Mucosa of stomach (tissue), 1 donor: ENCODE measurements at regions not wholly inside any gene's neighbourhood (a gene's known extent, or its start where the extent isn't known, plus 50 kb on each side); places are given as distances from the start of the nearest gene placed in this dataset.

Experiments
- H3K27me3 ChIP-seq: one replicate; pipeline ENCODE4 v1.7.0; 2013; ENCODE audit warnings: mild to moderate bottlenecking, low read length; ENCODE audit not compliant: control insufficient read depth, insufficient read depth
- H3K36me3 ChIP-seq: one replicate; pipeline ENCODE4 v1.7.0; 2013; ENCODE audit warnings: low read length; ENCODE audit not compliant: control insufficient read depth, insufficient read depth
- H3K4me1 ChIP-seq: one replicate; pipeline ENCODE4 v1.7.0; 2013; ENCODE audit warnings: mild to moderate bottlenecking, low read length; ENCODE audit not compliant: control insufficient read depth, insufficient read depth
- H3K4me3 ChIP-seq: one replicate; pipeline ENCODE4 v1.7.0; 2013; ENCODE audit warnings: low read length
- H3K9ac ChIP-seq: one replicate; pipeline ENCODE4 v1.7.0; 2013; ENCODE audit warnings: mild to moderate bottlenecking, low read length, moderate library complexity
- H3K9me3 ChIP-seq: one replicate; pipeline ENCODE4 v1.7.0; 2013; ENCODE audit warnings: mild to moderate bottlenecking, low read length, moderate library complexity; ENCODE audit not compliant: control insufficient read depth
- donor health status: Pancreatic carcinoma.

DNA sequence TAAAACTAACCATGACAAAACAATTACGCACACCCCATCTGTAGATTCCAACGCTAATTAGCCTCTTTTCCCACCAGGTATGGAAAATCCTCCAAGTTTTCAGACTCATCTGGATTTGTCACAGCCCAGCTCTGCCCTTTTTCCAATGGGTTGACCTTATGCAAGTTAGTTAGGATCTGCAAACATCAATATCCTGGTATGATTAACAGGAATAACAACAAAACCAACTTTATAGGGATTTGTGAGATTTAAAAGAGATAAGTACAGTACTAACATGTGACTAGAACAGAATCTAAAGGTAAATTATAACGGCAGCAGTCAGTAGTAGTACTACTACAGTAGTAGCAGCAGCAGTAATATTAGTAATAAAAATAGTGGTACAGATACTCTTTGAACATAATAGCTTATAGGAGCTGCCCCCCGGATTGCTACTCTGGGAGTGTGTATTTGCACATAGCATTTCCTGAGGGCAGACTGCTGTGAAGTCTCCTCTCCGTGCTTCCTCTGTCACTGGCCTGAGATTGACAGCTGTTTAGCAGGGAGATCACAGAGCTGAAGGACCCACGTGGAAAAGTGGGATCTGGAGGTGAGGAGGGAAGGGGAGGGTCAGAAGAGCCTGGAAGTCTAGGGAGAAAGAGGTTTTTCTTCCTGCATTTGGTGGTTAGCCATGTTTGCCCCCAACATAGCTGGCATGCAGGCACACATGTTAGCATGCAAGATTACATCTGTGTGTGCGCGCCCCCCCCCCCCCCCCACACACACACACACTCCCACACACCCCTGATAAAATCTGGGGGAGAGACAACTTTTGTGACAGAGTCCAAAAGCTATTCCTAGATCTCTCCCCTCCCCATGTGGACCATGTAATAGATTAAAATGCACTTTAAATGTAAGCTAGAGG is 73.3 kb upstream of the FAM171A1 start:
- Histone ChIP-seq H3K9me3 (no peaks in the 10 kb centered on the region), H3K36me3 (no peaks in the 10 kb centered on the region), H3K4me1 (no peaks in the 10 kb centered on the region), H3K27me3 (no peaks in the 10 kb centered on the region), H3K9ac (no peak overlapping the region), H3K4me3 (no peak overlapping the region)

DNA sequence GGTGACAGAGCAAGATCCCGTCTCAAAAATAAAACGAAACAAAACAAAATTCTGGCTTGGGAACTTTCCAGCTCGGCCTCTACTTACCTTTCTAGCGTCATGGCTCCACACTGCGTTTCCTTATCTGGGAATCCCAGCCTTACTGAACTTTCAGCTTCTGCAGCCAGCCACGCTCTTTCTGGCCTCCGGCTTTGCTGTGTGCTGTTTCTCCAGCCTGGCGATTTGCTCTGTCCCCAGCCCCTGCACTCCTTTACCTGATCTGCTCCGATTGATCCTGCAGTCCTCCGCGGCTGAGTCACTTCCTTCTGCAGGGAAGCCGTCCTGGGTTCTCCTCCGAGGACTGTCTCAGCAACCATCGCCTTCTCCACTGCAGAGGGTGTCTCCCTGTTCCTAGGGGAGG is 71.0 kb upstream of the FAM171A1 start:
- Histone ChIP-seq H3K9me3 (no peaks in the 10 kb centered on the region), H3K4me1 (no peaks in the 10 kb centered on the region), H3K36me3 (no peaks in the 10 kb centered on the region), H3K27me3 (no peaks in the 10 kb centered on the region), H3K9ac (no peak overlapping the region), H3K4me3 (no peak overlapping the region)

DNA sequence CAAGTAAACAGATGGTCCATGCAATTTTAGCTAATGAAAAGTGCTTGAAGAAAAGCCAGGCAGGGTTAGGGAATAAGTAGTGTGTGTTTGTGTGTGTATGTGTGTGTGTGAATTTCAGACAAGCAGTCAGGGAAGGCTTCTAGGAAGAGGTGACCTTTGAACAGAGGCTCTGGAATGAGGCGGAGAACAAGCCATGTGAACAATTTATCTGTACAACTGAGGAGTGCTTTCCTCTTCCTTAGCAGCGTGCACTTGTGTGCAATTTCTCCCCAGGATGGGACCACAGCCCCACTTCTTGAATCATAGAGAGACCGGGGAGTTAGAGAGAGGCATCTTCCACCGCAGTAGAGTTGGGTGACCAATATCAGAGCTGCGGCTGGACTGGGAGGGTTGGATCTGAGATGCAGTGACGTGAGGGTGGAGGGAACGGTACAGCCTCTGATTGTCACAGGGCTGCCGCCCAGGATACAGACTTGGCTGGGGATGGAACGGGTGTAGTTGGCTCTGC is 69.2 kb upstream of the FAM171A1 start:
- Histone ChIP-seq H3K9me3 (no peaks in the 10 kb centered on the region), H3K4me3 (no peak overlapping the region), H3K4me1 (no peaks in the 10 kb centered on the region), H3K9ac (no peak overlapping the region), H3K36me3 (no peaks in the 10 kb centered on the region), H3K27me3 (no peaks in the 10 kb centered on the region)

DNA sequence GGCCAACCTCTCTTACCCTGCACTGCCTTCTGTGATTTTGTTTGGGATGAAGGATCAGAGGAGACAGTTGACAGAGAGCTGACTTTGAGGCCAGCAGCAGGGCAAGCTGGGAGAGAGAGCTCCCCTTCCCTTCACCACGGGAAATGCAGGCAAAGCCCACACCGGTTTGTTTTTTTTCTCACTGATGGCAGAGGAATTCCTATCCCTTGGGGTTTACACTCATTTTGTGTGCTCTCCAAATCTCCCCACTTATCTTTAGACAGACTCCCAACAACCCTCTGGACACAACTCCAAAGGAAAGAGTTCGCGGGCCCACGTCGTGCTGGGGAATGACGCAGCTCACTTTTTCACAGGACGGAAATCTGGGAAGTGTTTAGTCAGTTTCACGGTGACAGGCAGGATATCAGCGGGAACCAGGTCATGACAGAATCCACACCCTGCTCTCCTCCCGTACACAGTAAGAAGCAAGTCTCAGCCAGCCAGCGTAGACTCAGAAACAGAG is 68.3 kb upstream of the FAM171A1 start:
- Histone ChIP-seq H3K27me3 (no peaks in the 10 kb centered on the region), H3K9me3 (no peaks in the 10 kb centered on the region), H3K4me3 (no peak overlapping the region), H3K4me1 (no peaks in the 10 kb centered on the region), H3K9ac (peak overlapping the region; percentile 5), H3K36me3 (no peaks in the 10 kb centered on the region)

DNA sequence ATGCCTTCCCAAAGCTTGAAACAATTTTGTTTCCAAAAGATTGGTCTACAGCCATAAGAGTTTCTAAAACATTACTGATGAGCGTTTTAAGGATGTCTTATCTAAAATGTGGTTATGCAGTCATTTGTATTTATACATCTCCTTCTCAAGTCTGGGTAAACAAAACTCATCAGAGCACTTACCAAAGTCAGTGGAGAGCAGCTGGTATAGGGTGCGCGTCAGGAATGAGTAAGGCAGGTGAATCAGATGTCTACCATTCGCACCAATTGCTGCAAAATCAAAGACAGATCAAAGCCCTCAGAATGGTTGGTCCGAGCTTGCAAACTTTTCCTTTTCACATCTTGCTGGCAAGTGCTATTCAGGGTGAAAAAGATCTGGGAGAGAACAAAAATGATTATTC is 65.6 kb upstream of the FAM171A1 start:
- Histone ChIP-seq H3K4me3 (no peak overlapping the region), H3K4me1 (no peaks in the 10 kb centered on the region), H3K9me3 (no peaks in the 10 kb centered on the region), H3K9ac (no peak overlapping the region), H3K36me3 (no peaks in the 10 kb centered on the region), H3K27me3 (no peaks in the 10 kb centered on the region)

DNA sequence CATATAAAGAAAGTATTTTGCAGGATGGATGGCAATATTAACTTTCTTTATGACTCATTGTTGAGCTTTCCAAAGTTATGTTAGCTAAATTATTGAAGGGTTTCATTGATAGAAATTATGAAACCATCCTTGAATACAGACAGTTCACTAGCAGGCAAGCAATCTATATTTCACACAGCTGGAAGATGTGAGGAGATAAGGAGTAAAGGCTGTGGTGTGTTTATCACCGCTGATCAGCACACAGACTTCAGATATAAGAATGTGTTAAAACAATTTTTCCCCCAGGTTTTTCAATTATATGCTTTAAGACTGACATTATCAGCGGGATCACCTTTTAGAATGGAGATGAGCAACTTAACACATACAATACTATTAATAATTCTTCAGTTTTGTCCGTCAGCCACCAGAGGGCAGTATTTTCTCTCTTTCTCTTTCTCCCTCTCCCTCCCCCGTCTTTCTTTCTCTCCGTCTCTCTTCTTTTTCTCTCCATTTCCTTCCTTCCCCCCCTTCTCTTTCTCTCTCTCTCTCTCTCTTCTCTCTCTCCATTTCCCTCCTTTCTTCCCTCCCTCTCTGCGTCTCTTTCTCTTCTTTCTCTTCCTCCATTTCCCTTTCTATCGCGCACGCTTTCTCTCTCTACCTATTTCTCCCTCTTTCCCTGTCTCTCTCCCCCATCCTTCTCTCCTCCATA is 62.9 kb upstream of the FAM171A1 start:
- Histone ChIP-seq H3K4me3 (peak overlapping the region; percentile 0), H3K9me3 (no peaks in the 10 kb centered on the region)

DNA sequence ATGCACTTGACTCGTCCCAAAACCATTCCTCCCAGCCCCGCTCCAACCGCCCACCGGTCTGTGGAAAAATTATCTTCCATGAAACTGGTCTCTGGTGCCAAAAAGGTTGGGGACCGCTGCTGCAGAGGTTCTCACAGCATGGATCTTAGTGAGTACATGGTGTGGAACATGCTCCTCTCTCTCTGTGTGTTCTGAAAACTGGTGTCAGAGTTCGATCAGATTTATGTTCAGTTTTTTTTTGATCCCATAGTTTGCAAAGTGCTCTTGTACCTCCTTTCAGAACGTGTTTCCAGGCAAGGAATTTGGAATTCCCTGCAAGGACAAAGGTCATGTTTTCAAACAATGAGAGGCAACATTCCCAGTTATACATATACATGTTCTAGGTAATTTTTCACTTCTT is 61.2 kb upstream of the FAM171A1 start:
- Histone ChIP-seq H3K9me3 (no peaks in the 10 kb centered on the region), H3K9ac (no peak overlapping the region)

More for the DNA sequence above, 62.9 kb upstream of the FAM171A1 start:
- Histone ChIP-seq H3K4me1 (no peaks in the 10 kb centered on the region), H3K9ac (peak overlapping the region; percentile 44), H3K36me3 (no peaks in the 10 kb centered on the region), H3K27me3 (no peaks in the 10 kb centered on the region)

DNA sequence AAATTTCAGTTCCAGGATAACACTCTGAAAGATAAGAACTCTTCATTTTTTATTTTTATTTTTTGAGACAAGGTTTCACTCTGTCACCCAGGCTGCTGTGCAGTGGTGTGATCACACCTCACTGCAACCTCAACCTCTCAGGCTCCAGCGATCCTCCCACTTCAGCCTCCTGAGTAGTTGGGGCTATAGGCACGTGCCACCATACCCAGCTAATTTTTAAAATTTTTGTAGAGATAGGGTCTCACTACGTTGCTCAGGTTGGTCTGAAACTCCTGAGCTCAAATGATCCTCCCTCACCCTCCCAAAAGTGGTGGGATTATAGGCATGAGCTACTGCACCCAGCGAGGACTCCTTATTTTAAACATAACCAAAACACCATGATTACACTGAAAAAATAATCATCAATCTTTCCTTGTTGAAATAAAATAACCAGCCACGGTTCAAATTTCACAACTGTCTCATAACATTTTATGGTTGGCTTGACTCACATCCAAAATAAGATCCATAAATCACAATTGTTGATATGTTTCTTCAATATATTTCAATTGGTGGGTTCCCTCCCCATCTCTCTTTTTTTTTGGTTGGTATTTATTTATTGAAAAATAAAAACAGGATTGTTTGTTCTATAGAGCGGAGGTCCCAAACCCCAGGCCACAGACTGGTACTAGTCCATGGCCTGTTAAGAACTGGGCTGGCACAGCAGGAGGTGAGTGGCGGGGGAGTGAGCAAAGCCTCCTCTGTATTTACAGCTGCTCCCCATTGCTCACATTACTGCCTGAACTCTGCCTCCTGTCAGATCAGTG is 60.1 kb upstream of the FAM171A1 start:
- Histone ChIP-seq H3K9ac (no peak overlapping the region), H3K9me3 (no peaks in the 10 kb centered on the region), H3K36me3 (no peaks in the 10 kb centered on the region), H3K4me3 (no peak overlapping the region), H3K27me3 (no peaks in the 10 kb centered on the region), H3K4me1 (no peaks in the 10 kb centered on the region)

More for the DNA sequence above, 61.2 kb upstream of the FAM171A1 start:
- Histone ChIP-seq H3K36me3 (no peaks in the 10 kb centered on the region), H3K27me3 (no peaks in the 10 kb centered on the region), H3K4me3 (no peak overlapping the region), H3K4me1 (no peaks in the 10 kb centered on the region)

DNA sequence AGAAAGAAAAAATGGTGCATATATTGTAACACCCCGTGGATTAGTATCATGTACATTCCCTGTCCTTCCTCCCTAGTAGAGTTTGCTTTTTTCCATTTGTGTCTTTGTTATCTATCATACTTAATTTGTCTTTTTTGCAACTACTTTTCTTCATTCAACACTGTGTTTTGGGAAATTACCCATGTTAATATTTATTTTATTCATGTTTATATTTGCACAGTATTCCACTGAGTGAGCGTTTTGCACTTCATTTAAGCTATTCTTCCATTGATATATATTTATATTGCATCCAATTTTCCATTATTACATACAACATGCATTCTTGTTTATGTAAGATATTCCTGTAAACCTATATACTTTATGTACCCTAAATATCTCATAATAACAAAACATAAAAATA is 57.6 kb upstream of the FAM171A1 start:
- Histone ChIP-seq H3K27me3 (no peaks in the 10 kb centered on the region), H3K4me3 (no peak overlapping the region), H3K4me1 (no peaks in the 10 kb centered on the region), H3K9me3 (no peaks in the 10 kb centered on the region), H3K9ac (no peak overlapping the region), H3K36me3 (no peaks in the 10 kb centered on the region)

DNA sequence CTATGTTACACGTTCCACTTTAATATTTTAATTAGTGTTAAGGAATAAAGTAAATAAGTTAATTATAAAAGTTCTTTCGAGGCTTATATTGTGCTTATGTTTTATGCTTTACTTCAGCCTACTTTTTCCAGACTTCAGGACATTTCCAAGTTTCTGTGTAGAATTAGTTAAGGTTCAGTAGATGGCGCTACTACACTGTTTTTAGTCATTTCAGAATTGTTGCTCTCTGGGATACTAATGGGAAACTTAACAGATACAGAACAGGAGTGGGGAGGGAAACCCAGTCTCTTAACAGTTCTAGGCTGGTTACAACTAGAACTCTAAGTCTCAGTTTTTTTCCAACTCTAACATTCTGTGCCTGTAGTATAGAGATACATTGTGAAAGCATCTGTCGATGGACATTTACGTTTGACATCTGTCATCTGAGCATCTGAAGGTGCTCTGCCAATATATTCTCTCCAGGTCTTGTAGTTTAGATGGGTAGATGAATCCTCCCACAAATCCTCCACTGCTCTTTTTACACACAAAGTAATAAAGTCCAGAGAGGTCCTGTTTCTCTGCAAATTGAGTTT is 56.8 kb upstream of the FAM171A1 start:
- H3K36me3 ChIP-seq, result no peaks in the 10 kb centered on the region
- no peak overlapping the region for H3K4me3 ChIP-seq
- no peak overlapping the region for H3K9ac ChIP-seq
- no peaks in the 10 kb centered on the region for H3K27me3 ChIP-seq
- H3K9me3 ChIP-seq, result no peaks in the 10 kb centered on the region
- no peaks in the 10 kb centered on the region for H3K4me1 ChIP-seq

DNA sequence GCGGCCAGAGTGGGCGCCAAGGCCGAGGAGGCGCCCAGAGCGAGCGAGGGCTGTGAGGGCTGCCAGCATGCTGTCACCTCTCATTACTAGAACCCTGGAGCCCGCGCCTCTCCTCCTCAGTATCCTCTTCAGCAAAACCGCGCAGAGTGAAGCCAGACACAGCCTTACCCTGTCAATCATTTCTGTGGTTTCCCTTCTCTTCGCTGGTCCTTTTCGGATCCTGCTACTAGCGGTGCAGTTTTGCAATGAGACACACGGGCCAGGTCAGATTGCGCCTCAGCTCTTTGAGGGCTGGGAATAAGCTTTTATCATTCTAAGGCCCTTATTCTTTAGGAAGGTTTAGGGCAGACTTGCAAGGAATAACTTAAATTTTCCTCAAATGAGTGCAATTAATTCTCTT is 55.5 kb upstream of the FAM171A1 start:
- no peak overlapping the region for H3K4me3 ChIP-seq
- H3K27me3 ChIP-seq, result no peaks in the 10 kb centered on the region
- no peak overlapping the region for H3K9ac ChIP-seq
- H3K4me1 ChIP-seq, result no peaks in the 10 kb centered on the region
- no peaks in the 10 kb centered on the region for H3K36me3 ChIP-seq
- no peaks in the 10 kb centered on the region for H3K9me3 ChIP-seq
